Psoas muscle (tissue), 7 donors: ENCODE measurements at regions not wholly inside any gene's neighbourhood (a gene's known extent, or its start where the extent isn't known, plus 50 kb on each side); places are given as distances from the start of the nearest gene placed in this dataset.
"Not testable (repeated sequence)": the region's sequence is repeated elsewhere in the genome, so short reads cannot be mapped to it uniquely, and the experiment has no call there.

Source experiments
- ATAC-seq, 4 donors: fragments of 200-7000 bp; cut with Tn5 transposase; one replicate each; pipeline ENCODE4 v1.9.1; 2020; ENCODE audit warnings: moderate library complexity in 3 of 4, mild to moderate bottlenecking in 2 of 4
- DNase-seq, 2 donors: peaks; one replicate each; pipeline ENCODE4 v3.0.0-alpha.2; 2020
- H3K27ac ChIP-seq: fragments of 200-600 bp; one replicate; pipeline ENCODE4 v1.8.0; 2022
- H3K27me3 ChIP-seq, 3 donors: fragments of 200-600 bp in 1 of 3; one replicate each; pipeline versions ENCODE4 v1.6.1 to v1.8.0; 2013 to 2022; ENCODE audit warnings: low read length in 2 of 3, mild to moderate bottlenecking in 2 of 3, moderate library complexity in 1 of 3; ENCODE audit not compliant: insufficient read depth in 3 of 3
- H3K36me3 ChIP-seq, 2 donors: fragments of 200-600 bp in 1 of 2; one replicate each; pipeline versions ENCODE4 v1.6.1 to v1.8.0; 2013 to 2022; ENCODE audit warnings: low read depth in 1 of 2, mild to moderate bottlenecking in 1 of 2, moderate library complexity in 1 of 2; ENCODE audit not compliant: insufficient read depth in 1 of 2
- H3K4me1 ChIP-seq: fragments of 200-600 bp; one replicate; pipeline ENCODE4 v1.8.0; 2022
- H3K4me3 ChIP-seq: fragments of 200-600 bp; one replicate; pipeline ENCODE4 v1.8.0; 2022; ENCODE audit warnings: mild to moderate bottlenecking
- H3K9me3 ChIP-seq: fragments of 200-600 bp; one replicate; pipeline ENCODE4 v1.8.0; 2022
- CTCF ChIP-seq: fragments of 200-600 bp; IDR thresholded peaks from one replicate; pipeline ENCODE4 v1.8.0; 2022; ENCODE audit warnings: antibody characterized with exemption
- WGBS, 3 donors: extraction: QIAGEN DNeasy Blood & Tissue Kit; methylation state at CpG; one replicate each; pipeline versions ENCODE4 v1.1.6 to v1.1.7; 2013; 5-methylcytosine and 5-hydroxymethylcytosine counted together
- intact Hi-C, 2 donors: fragments of 100-400 bp; cut with DNase I; formaldehyde crosslinking; loops; one replicate each; pipeline versions ENCODE4 v1.11.0 to v1.14.2; 2022
- donor health status: healthy with polysubstance abuse.
- donor health status: DM: no; HTN: no; CAD: no; lungs with moderate emphysema.
- donor health status: Bipolar disorder and iron deficiency.
- donor health status: healthy.
- donor health status: DM: yes; HTN: yes; CAD: no.
- donor health status: DM: no; HTN: no; CAD: no.
- donor health status: DM: yes; HTN: yes; CAD: no.

GRCh38 chr12:63008372-63008771 is 73.4 kb upstream of the PPM1H start:
- 75 to 83% (median 77%) methylated on average over 4 of the region's 4 CpGs for WGBS, 3 donors
- intact Hi-C loops, result no loop called here
- TF ChIP-seq CTCF, result no peak
- no peaks in the 10 kb centered on the region for H3K27me3 ChIP-seq
- DNase-seq, result no peak
- no peak overlapping the region for H3K27ac ChIP-seq
- H3K4me3 ChIP-seq, result no peak overlapping the region
- no peaks in the 10 kb centered on the region for H3K36me3 ChIP-seq
- no peaks in the 10 kb centered on the region for H3K4me1 ChIP-seq
- ATAC-seq, result no peak
- no peaks in the 10 kb centered on the region for H3K9me3 ChIP-seq

GRCh38 chr12:63007726-63008125 is 72.8 kb upstream of the PPM1H start:
- no peak for ATAC-seq
- no peaks in the 10 kb centered on the region for H3K9me3 ChIP-seq
- no peaks in the 10 kb centered on the region for H3K27me3 ChIP-seq
- H3K4me1 ChIP-seq, result no peaks in the 10 kb centered on the region
- no peak for TF ChIP-seq CTCF
- no peak for DNase-seq
- no peaks in the 10 kb centered on the region for H3K36me3 ChIP-seq
- intact Hi-C loops, result no loop called here
- no peak overlapping the region for H3K4me3 ChIP-seq
- H3K27ac ChIP-seq, result no peak overlapping the region
- 51 to 69% (median 52%) methylated on average over 6 of the region's 6 CpGs for WGBS, 3 donors

- ATAC-seq, result no peak
- no peak for DNase-seq
- intact Hi-C loops, result no loop called here
- TF ChIP-seq CTCF, result no peak
- Histone ChIP-seq H3K27me3 (no peaks in the 10 kb centered on the region), H3K27ac (no peak overlapping the region), H3K36me3 (no peaks in the 10 kb centered on the region), H3K4me1 (no peaks in the 10 kb centered on the region), H3K4me3 (no peak overlapping the region), H3K9me3 (no peaks in the 10 kb centered on the region)
- WGBS, 3 donors, result 79 to 83% (median 81%) methylated on average over 4 of the region's 4 CpGs
These were observed 71.6 kb upstream of the PPM1H start for GRCh38 chr12:63006536-63006935.

GRCh38 chr12:63005382-63005781 is 70.4 kb upstream of the PPM1H start:
- Histone ChIP-seq H3K27ac (no peak overlapping the region), H3K27me3 (no peaks in the 10 kb centered on the region), H3K36me3 (no peaks in the 10 kb centered on the region), H3K4me1 (no peaks in the 10 kb centered on the region), H3K9me3 (no peaks in the 10 kb centered on the region), H3K4me3 (no peak overlapping the region)
- no peak for ATAC-seq
- TF ChIP-seq CTCF, result no peak
- DNase-seq, result no peak
- intact Hi-C loops, result no loop called here

- no peak overlapping the region for H3K4me3 ChIP-seq
- intact Hi-C loops, result no loop called here
- no peak overlapping the region for H3K27ac ChIP-seq
- H3K9me3 ChIP-seq, result no peaks in the 10 kb centered on the region
- 94% methylated on average over 22 of the region's 22 CpGs for WGBS, 3 donors
- ATAC-seq (no peak), DNase-seq (no peak)
- no peak for TF ChIP-seq CTCF
- H3K36me3 ChIP-seq, result no peaks in the 10 kb centered on the region
- no peaks in the 10 kb centered on the region for H3K4me1 ChIP-seq
- no peaks in the 10 kb centered on the region for H3K27me3 ChIP-seq
These were observed 68.4 kb upstream of the PPM1H start for GRCh38 chr12:63003223-63003819.

GRCh38 chr12:63002059-63002458 is 67.1 kb upstream of the PPM1H start:
- H3K27me3 ChIP-seq, ATAC-seq, H3K9me3 ChIP-seq, DNase-seq, H3K4me1 ChIP-seq, H3K27ac ChIP-seq, H3K4me3 ChIP-seq, intact Hi-C loops, H3K36me3 ChIP-seq: not testable (repeated sequence)
- WGBS, 3 donors, result 43 to 93% (median 47%) methylated on average over 2 of the region's 2 CpGs
